ENCODE measurements at regions not wholly inside any gene's neighbourhood (a gene's known extent, or its start where the extent isn't known, plus 50 kb on each side); places are given as distances from the start of the nearest gene placed in this dataset.

DNA sequence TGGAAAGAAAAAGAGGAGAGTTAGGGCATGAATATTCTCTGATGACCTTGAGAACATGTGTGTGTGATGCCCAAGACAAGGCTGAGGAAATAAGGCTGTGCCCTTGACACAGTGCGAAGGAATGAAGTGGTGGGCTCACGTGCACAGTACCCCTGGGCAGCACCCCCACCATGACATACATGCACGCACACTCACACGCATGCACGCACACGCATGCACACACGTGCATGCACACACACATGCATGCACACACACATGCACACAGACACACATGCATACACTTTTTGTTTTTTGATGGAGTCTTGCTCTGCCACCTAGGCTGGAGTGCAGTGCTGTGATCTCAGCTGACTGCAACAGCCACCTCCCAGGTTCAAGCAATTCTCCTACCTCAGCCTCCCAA is 118.1 kb downstream of the GATA3 start:
- Histone ChIP-seq H3K9me3 (ENCODE audit: control insufficient read depth, low read depth, low read length) (no peaks in the 10 kb centered on the region), H3K36me3 (ENCODE audit: control insufficient read depth in 2 of 2, extremely low read depth in 1 of 2, insufficient read depth in 2 of 2, low read length in 2 of 2) (no peaks in the 10 kb centered on the region), H3K9me1 (ENCODE audit: control insufficient read depth, extremely low read depth, insufficient read depth, low read length) (no peaks in the 10 kb centered on the region), H4K20me1 (ENCODE audit: control insufficient read depth, extremely low read depth, insufficient read depth, low read length) (no peaks in the 10 kb centered on the region), H3K9ac (ENCODE audit: control insufficient read depth, extremely low read depth, insufficient read depth, low read length) (no peak overlapping the region), H3K4me1 (ENCODE audit: control insufficient read depth, extremely low read depth, insufficient read depth, low read length) (no peaks in the 10 kb centered on the region), H3K27ac (ENCODE audit: control insufficient read depth, insufficient read depth, low read length) (no peak overlapping the region), H3K4me2 (ENCODE audit: control insufficient read depth, extremely low read depth, insufficient read depth, low read depth, low read length) (no peak overlapping the region), H3K4me3 (ENCODE audit: control insufficient read depth in 2 of 3, extremely low read depth in 1 of 3, insufficient read depth in 2 of 3, low read depth in 1 of 3, low read length in 3 of 3) (no peak overlapping the region), H2AFZ (ENCODE audit: control insufficient read depth, low read length) (no peak overlapping the region), H3K79me2 (ENCODE audit: control insufficient read depth, insufficient read depth, low read length) (no peaks in the 10 kb centered on the region), H3K27me3 (ENCODE audit: control insufficient read depth, extremely low read depth, insufficient read depth, low read length) (no peaks in the 10 kb centered on the region)
- no peak for DNase-seq (ENCODE audit: low read depth, low spot score)
- dilution Hi-C loops (cut with MboI; ENCODE audit: extremely low pct_ligation_motif_present, low sequenced_read_pairs), result no loop called here
- no peak for TF ChIP-seq EZH2 (IDR thresholded peaks at IDR 0.05; ENCODE audit: low read length)
- TF ChIP-seq, protein P1, sequence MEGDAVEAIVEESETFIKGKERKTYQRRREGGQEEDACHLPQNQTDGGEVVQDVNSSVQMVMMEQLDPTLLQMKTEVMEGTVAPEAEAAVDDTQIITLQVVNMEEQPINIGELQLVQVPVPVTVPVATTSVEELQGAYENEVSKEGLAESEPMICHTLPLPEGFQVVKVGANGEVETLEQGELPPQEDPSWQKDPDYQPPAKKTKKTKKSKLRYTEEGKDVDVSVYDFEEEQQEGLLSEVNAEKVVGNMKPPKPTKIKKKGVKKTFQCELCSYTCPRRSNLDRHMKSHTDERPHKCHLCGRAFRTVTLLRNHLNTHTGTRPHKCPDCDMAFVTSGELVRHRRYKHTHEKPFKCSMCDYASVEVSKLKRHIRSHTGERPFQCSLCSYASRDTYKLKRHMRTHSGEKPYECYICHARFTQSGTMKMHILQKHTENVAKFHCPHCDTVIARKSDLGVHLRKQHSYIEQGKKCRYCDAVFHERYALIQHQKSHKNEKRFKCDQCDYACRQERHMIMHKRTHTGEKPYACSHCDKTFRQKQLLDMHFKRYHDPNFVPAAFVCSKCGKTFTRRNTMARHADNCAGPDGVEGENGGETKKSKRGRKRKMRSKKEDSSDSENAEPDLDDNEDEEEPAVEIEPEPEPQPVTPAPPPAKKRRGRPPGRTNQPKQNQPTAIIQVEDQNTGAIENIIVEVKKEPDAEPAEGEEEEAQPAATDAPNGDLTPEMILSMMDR (optimal IDR thresholded peaks at IDR 0.05 in 1 of 3, IDR thresholded peaks at IDR 0.05 in 1 of 3, conservative IDR thresholded peaks at IDR 0.05 in 1 of 3; ENCODE audit: extremely low read depth in 1 of 3, insufficient read depth in 2 of 3, low read length in 3 of 3), result no peak
- FAIRE-seq, result no peak

DNA sequence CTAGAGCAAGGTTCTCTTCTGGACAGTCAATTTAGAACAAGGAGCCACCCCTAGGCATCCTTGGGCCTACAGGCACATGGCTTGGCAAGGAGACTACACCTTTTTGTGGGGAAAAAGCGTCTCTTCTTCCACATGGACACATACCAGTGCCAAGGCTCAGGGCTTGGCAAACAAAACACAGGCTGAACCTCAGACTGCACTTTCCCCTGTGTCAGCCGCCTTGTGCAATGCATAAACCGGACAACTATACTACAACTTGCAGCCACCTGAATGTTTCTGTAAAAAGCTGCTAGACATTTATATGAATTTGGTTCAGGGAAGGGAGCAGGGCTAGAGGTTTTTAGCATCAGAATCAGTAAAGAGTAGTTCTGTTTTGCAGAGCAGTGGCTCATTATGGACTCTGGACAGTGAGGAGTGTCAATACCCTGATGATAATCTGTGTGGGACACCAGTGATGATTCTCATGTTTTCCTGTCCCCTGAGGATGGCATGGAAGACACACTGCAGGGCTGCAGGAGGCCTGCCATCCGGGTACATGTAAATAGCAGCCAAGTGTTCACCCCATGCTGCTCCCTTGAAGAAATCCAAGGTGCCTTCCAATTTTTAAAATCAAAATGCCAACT is 118.9 kb downstream of the GATA3 start:
- no peaks in the 10 kb centered on the region for H3K9me3 ChIP-seq (ENCODE audit: control insufficient read depth, low read depth, low read length)
- H3K4me1 ChIP-seq (ENCODE audit: control insufficient read depth, extremely low read depth, insufficient read depth, low read length), result no peaks in the 10 kb centered on the region
- no peak overlapping the region for H3K9ac ChIP-seq (ENCODE audit: control insufficient read depth, extremely low read depth, insufficient read depth, low read length)
- DNase-seq (ENCODE audit: low read depth, low spot score), result no peak
- no peaks in the 10 kb centered on the region for H3K36me3 ChIP-seq (ENCODE audit: control insufficient read depth in 2 of 2, extremely low read depth in 1 of 2, insufficient read depth in 2 of 2, low read length in 2 of 2)
- no peak overlapping the region for H3K27ac ChIP-seq (ENCODE audit: control insufficient read depth, insufficient read depth, low read length)
- H3K4me3 ChIP-seq (ENCODE audit: control insufficient read depth in 2 of 3, extremely low read depth in 1 of 3, insufficient read depth in 2 of 3, low read depth in 1 of 3, low read length in 3 of 3), result no peak overlapping the region
- TF ChIP-seq, protein P1 (optimal IDR thresholded peaks at IDR 0.05 in 1 of 3, IDR thresholded peaks at IDR 0.05 in 1 of 3, conservative IDR thresholded peaks at IDR 0.05 in 1 of 3; ENCODE audit: extremely low read depth in 1 of 3, insufficient read depth in 2 of 3, low read length in 3 of 3), result no peak
- no peak for TF ChIP-seq EZH2 (IDR thresholded peaks at IDR 0.05; ENCODE audit: low read length)
- no peaks in the 10 kb centered on the region for H3K79me2 ChIP-seq (ENCODE audit: control insufficient read depth, insufficient read depth, low read length)
- dilution Hi-C loops (cut with MboI; ENCODE audit: extremely low pct_ligation_motif_present, low sequenced_read_pairs), result no loop called here
- H4K20me1 ChIP-seq (ENCODE audit: control insufficient read depth, extremely low read depth, insufficient read depth, low read length), result no peaks in the 10 kb centered on the region
- no peak overlapping the region for H3K4me2 ChIP-seq (ENCODE audit: control insufficient read depth, extremely low read depth, insufficient read depth, low read depth, low read length)
- H2AFZ ChIP-seq (ENCODE audit: control insufficient read depth, low read length), result no peak overlapping the region
- no peaks in the 10 kb centered on the region for H3K9me1 ChIP-seq (ENCODE audit: control insufficient read depth, extremely low read depth, insufficient read depth, low read length)
- H3K27me3 ChIP-seq (ENCODE audit: control insufficient read depth, extremely low read depth, insufficient read depth, low read length), result no peaks in the 10 kb centered on the region
- FAIRE-seq, result no peak
